ENCODE measurements at regions not wholly inside any gene's neighbourhood (a gene's known extent, or its start where the extent isn't known, plus 50 kb on each side); places are given as distances from the start of the nearest gene placed in this dataset.

GRCh38 chr3:18917923-18918322 lies 230.4 kb upstream of the KCNH8 start:
- H3K4me3 ChIP-seq (ENCODE audit: low read depth, low read length) = no peak overlapping the region
- TF ChIP-seq CTCF (IDR thresholded peaks at IDR 0.05; ENCODE audit: insufficient read depth, low read depth, low read length, missing control alignments) = no peak
- no peak for DNase-seq (ENCODE audit: low read depth)

- DNase-seq (ENCODE audit: low read depth) = no peak
- no peak overlapping the region for H3K4me3 ChIP-seq (ENCODE audit: low read depth, low read length)
- TF ChIP-seq CTCF (IDR thresholded peaks at IDR 0.05; ENCODE audit: insufficient read depth, low read depth, low read length, missing control alignments) = no peak
Observed at GRCh38 chr3:18902081-18902793, 246.1 kb upstream of the KCNH8 start.

- no peak overlapping the region for H3K4me3 ChIP-seq (ENCODE audit: low read depth, low read length)
- TF ChIP-seq CTCF (IDR thresholded peaks at IDR 0.05; ENCODE audit: insufficient read depth, low read depth, low read length, missing control alignments) = no peak
- DNase-seq (ENCODE audit: low read depth) = no peak
Observed at GRCh38 chr3:18901571-18901970, 246.7 kb upstream of the KCNH8 start.

GRCh38 chr3:18900994-18901393 lies 247.3 kb upstream of the KCNH8 start:
- TF ChIP-seq CTCF (IDR thresholded peaks at IDR 0.05; ENCODE audit: insufficient read depth, low read depth, low read length, missing control alignments) = no peak
- H3K4me3 ChIP-seq (ENCODE audit: low read depth, low read length) = no peak overlapping the region
- peak; percentile 34 for DNase-seq (ENCODE audit: low read depth)

DNA sequence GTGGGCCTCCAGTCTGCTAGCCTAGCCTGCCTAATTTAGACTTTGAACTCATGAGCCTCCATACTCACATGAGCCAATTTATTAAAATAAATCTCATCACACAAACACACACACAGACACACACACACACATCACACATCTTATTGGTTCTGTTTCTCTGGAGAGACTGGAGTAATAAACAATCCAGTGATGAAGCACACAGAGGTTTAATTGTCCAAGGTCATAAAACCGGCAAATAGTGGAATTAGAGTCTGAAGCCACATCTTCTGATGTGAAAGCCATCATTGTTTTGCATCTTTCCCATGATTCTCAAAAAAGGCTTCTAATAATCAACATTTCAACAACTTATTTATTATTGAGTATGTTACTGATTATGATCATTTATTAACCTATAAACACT lies 249.4 kb upstream of the KCNH8 start:
- H3K4me3 ChIP-seq (ENCODE audit: low read depth, low read length) = no peak overlapping the region
- no peak for TF ChIP-seq CTCF (IDR thresholded peaks at IDR 0.05; ENCODE audit: insufficient read depth, low read depth, low read length, missing control alignments)
- no peak for DNase-seq (ENCODE audit: low read depth)

DNA sequence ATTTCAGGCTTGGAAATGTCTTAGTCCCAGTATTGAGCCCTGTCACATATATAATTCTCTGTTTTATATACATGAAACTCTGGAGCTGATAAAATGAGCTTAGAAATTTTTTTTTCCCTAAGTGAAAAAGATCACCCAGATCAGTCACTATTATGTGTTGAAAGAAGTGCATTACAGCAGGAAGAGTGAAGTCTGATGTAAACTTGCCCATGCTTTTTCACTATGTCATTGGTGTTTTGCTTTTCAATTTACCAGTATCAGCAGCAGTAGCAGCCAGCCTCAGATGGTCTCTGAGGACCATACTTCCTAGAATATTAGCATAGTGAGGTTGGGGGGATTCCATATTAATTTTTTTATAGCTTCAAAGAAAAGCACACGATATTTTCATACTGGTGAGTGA lies 255.6 kb upstream of the KCNH8 start:
- no peak for TF ChIP-seq CTCF (IDR thresholded peaks at IDR 0.05; ENCODE audit: insufficient read depth, low read depth, low read length, missing control alignments)
- DNase-seq (ENCODE audit: low read depth) = no peak
- no peak overlapping the region for H3K4me3 ChIP-seq (ENCODE audit: low read depth, low read length)

- DNase-seq (ENCODE audit: low read depth) = no peak
- TF ChIP-seq CTCF (IDR thresholded peaks at IDR 0.05; ENCODE audit: insufficient read depth, low read depth, low read length, missing control alignments) = no peak
- H3K4me3 ChIP-seq (ENCODE audit: low read depth, low read length) = no peak overlapping the region
Observed at GRCh38 chr3:18892047-18892446, 256.3 kb upstream of the KCNH8 start.
